GM18909 (cell line): ENCODE measurements at regions not wholly inside any gene's neighbourhood (a gene's known extent, or its start where the extent isn't known, plus 50 kb on each side); places are given as distances from the start of the nearest gene placed in this dataset.

ENCODE experiments used
- ATAC-seq: cut with Tn5 transposase; IDR thresholded peaks from one replicate; pipeline ENCODE4 v1.9.1; 2021; ENCODE audit warnings: mild to moderate bottlenecking; ENCODE audit not compliant: unreplicated experiment, poor library complexity

GRCh38 chr1:194535369-194535768, 1349.0 kb upstream of the B3GALT2 start:
- no peak for ATAC-seq

- ATAC-seq = no peak
Observed at GRCh38 chr1:194534784-194535183, 1348.4 kb upstream of the B3GALT2 start.

GRCh38 chr1:194533641-194534040, 1347.2 kb upstream of the B3GALT2 start:
- ATAC-seq = no peak

GRCh38 chr1:194517567-194517966, 1331.2 kb upstream of the B3GALT2 start:
- no peak for ATAC-seq

- no peak for ATAC-seq
Observed at GRCh38 chr1:194515916-194516315, 1329.5 kb upstream of the B3GALT2 start.

GRCh38 chr1:194512957-194513356, 1326.5 kb upstream of the B3GALT2 start:
- no peak for ATAC-seq

- ATAC-seq = no peak
Observed at GRCh38 chr1:194512345-194512744, 1325.9 kb upstream of the B3GALT2 start.

GRCh38 chr1:194503209-194503608, 1316.8 kb upstream of the B3GALT2 start:
- peak; percentile 62 for ATAC-seq

- ATAC-seq = no peak
Observed at GRCh38 chr1:194495434-194495833, 1309.0 kb upstream of the B3GALT2 start.

GRCh38 chr1:194487172-194487571, 1300.8 kb upstream of the B3GALT2 start:
- no peak for ATAC-seq

- no peak for ATAC-seq
Observed at GRCh38 chr1:194485432-194485831, 1299.0 kb upstream of the B3GALT2 start.

GRCh38 chr1:194478731-194479130, 1292.3 kb upstream of the B3GALT2 start:
- ATAC-seq = no peak

- peak; percentile 97 for ATAC-seq
Observed at GRCh38 chr1:194477908-194478307, 1291.5 kb upstream of the B3GALT2 start.

GRCh38 chr1:194476872-194477271, 1290.5 kb upstream of the B3GALT2 start:
- ATAC-seq = no peak

- ATAC-seq = no peak
Observed at GRCh38 chr1:194476351-194476750, 1289.9 kb upstream of the B3GALT2 start.

- ATAC-seq = no peak
Observed at GRCh38 chr1:194474701-194475100, 1288.3 kb upstream of the B3GALT2 start.

- ATAC-seq = no peak
Observed at GRCh38 chr1:194473766-194474165, 1287.4 kb upstream of the B3GALT2 start.

- no peak for ATAC-seq
Observed at GRCh38 chr1:194469282-194469681, 1282.9 kb upstream of the B3GALT2 start.

- no peak for ATAC-seq
Observed at GRCh38 chr1:194466706-194467105, 1280.3 kb upstream of the B3GALT2 start.

- no peak for ATAC-seq
Observed at GRCh38 chr1:194447636-194448035, 1261.2 kb upstream of the B3GALT2 start.

- no peak for ATAC-seq
Observed at GRCh38 chr1:194445244-194445643, 1258.8 kb upstream of the B3GALT2 start.

GRCh38 chr1:194442901-194443575, 1256.6 kb upstream of the B3GALT2 start:
- ATAC-seq = no peak

- no peak for ATAC-seq
Observed at GRCh38 chr1:194437135-194437534, 1250.7 kb upstream of the B3GALT2 start.
